ENCODE measurements at regions not wholly inside any gene's neighbourhood (a gene's known extent, or its start where the extent isn't known, plus 50 kb on each side); places are given as distances from the start of the nearest gene placed in this dataset.

GRCh38 chr2:60351802-60352201 lies 201.7 kb downstream of the BCL11A start:
- no peak for TF ChIP-seq EZH2 (IDR thresholded peaks at IDR 0.05; ENCODE audit: insufficient read depth, poor library complexity, severe bottlenecking)
- TF ChIP-seq EZH2phosphoT487 (IDR thresholded peaks at IDR 0.05; ENCODE audit: insufficient read depth, low read depth), result no peak

Measured in GM23248 (cell line).